GM23338 (cell line): ENCODE measurements at regions not wholly inside any gene's neighbourhood (a gene's known extent, or its start where the extent isn't known, plus 50 kb on each side); places are given as distances from the start of the nearest gene placed in this dataset.

Experiments used
- ATAC-seq: fragments of 200-7000 bp; cut with Tn5 transposase; 3 replicates; pipeline ENCODE4 v1.9.1; 2020
- DNase-seq: peaks from one replicate; pipeline ENCODE4 v3.0.0-alpha.2; 2015; ENCODE audit warnings: low spot score
- H2AFZ ChIP-seq: fragments of 200-600 bp; sonication (generic); 2 replicates; pipeline ENCODE4 v1.8.0; 2016; ENCODE audit warnings: antibody characterized with exemption, mild to moderate bottlenecking, moderate library complexity
- H3F3A ChIP-seq: fragments of 200-600 bp; sonication (generic); replicated peaks from 2 replicates; pipeline ENCODE4 v1.8.0; 2017; ENCODE audit warnings: antibody characterized with exemption, mixed run types, low read depth
- H3K27ac ChIP-seq: fragments of 200-600 bp; sonication (generic); 2 replicates; pipeline ENCODE4 v1.6.1; 2016; ENCODE audit warnings: low read depth
- H3K27me3 ChIP-seq: fragments of 200-600 bp; sonication (generic); 2 replicates; pipeline ENCODE4 v1.8.0; 2016; ENCODE audit warnings: mild to moderate bottlenecking, mixed run types, moderate library complexity; ENCODE audit not compliant: insufficient read depth
- H3K36me3 ChIP-seq: fragments of 200-600 bp; sonication (generic); 2 replicates; pipeline ENCODE4 v1.8.0; 2016; ENCODE audit warnings: mild to moderate bottlenecking; ENCODE audit not compliant: insufficient read depth
- H3K4me1 ChIP-seq: fragments of 200-600 bp; sonication (generic); 2 replicates; pipeline ENCODE4 v1.8.0; 2016; ENCODE audit warnings: mild to moderate bottlenecking, moderate library complexity; ENCODE audit not compliant: insufficient read depth
- H3K4me2 ChIP-seq: fragments of 200-600 bp; sonication (generic); 2 replicates; pipeline ENCODE4 v1.7.1; 2017; ENCODE audit warnings: mixed run types
- H3K4me3 ChIP-seq: fragments of 200-600 bp; sonication (generic); 2 replicates; pipeline ENCODE4 v1.6.1; 2016; ENCODE audit warnings: mixed run types
- H3K79me2 ChIP-seq: fragments of 200-600 bp; sonication (generic); replicated peaks from 2 replicates; pipeline ENCODE4 v1.8.0; 2017; ENCODE audit warnings: mild to moderate bottlenecking; ENCODE audit not compliant: insufficient read depth
- H3K9me2 ChIP-seq: fragments of 200-600 bp; sonication (generic); 2 replicates; pipeline ENCODE4 v1.8.0; 2017; ENCODE audit not compliant: insufficient read depth
- H4K20me1 ChIP-seq: fragments of 200-600 bp; sonication (generic); replicated peaks from 2 replicates; pipeline ENCODE4 v1.8.0; 2017; ENCODE audit warnings: mild to moderate bottlenecking; ENCODE audit not compliant: insufficient read depth
- H3K27ac Mint-ChIP-seq: 2 replicates; pipeline ENCODE4 v1.8.0; 2020; ENCODE audit warnings: inconsistent platforms, mild to moderate bottlenecking, moderate library complexity, mixed read lengths
- H3K27me3 Mint-ChIP-seq: 3 replicates; pipeline ENCODE4 v1.8.0; 2022; ENCODE audit warnings: low read depth, mild to moderate bottlenecking, moderate library complexity, mixed read lengths, inconsistent platforms; ENCODE audit not compliant: insufficient read depth, poor library complexity
- H3K36me3 Mint-ChIP-seq: 3 replicates; pipeline ENCODE4 v1.8.0; 2021; ENCODE audit warnings: low read depth, mild to moderate bottlenecking, inconsistent platforms, moderate library complexity, mixed read lengths
- H3K4me1 Mint-ChIP-seq: 3 replicates; pipeline ENCODE4 v1.8.0; 2020; ENCODE audit warnings: mild to moderate bottlenecking, inconsistent platforms, mixed read lengths
- H3K4me3 Mint-ChIP-seq: 3 replicates; pipeline ENCODE4 v1.8.0; 2021; ENCODE audit warnings: moderate library complexity, mild to moderate bottlenecking, inconsistent platforms, mixed read lengths
- H3K9me3 Mint-ChIP-seq: 3 replicates; pipeline ENCODE4 v1.8.0; 2020; ENCODE audit warnings: moderate library complexity, mild to moderate bottlenecking, inconsistent platforms, mixed read lengths
- CREB1 ChIP-seq: fragments of 250-450 bp; sonication (Bioruptor Pico); IDR thresholded peaks from 2 replicates; pipeline ENCODE4 v1.5.0; 2020; ENCODE audit warnings: low read depth, mild to moderate bottlenecking, moderate library complexity
- ETS1 ChIP-seq: IDR thresholded peaks from 2 replicates; pipeline ENCODE4 v1.6.1; 2016; ENCODE audit warnings: antibody characterized with exemption
- EZH2 ChIP-seq: fragments of 200-600 bp; sonication (generic); IDR thresholded peaks from one replicate; pipeline ENCODE4 v1.8.0; 2017; ENCODE audit warnings: antibody characterized with exemption, mild to moderate bottlenecking, low read depth; ENCODE audit not compliant: unreplicated experiment
- EZH2phosphoT487 ChIP-seq: fragments of 200-600 bp; sonication (generic); IDR thresholded peaks from one replicate; pipeline ENCODE4 v1.8.1; 2018; ENCODE audit warnings: antibody characterized with exemption; ENCODE audit not compliant: unreplicated experiment
- NANOG ChIP-seq: IDR thresholded peaks from 2 replicates; pipeline ENCODE4 v1.6.1; 2016; ENCODE audit warnings: antibody characterized with exemption, borderline replicate concordance
- POLR2AphosphoS5 ChIP-seq: IDR thresholded peaks from 2 replicates; pipeline ENCODE4 v1.6.1; 2016; ENCODE audit warnings: antibody characterized with exemption, low read depth
- REST ChIP-seq: IDR thresholded peaks from one replicate; pipeline ENCODE4 v1.6.1; 2018; ENCODE audit warnings: antibody characterized with exemption; ENCODE audit not compliant: unreplicated experiment
- STAT1 ChIP-seq: IDR thresholded peaks from one replicate; pipeline ENCODE4 v1.6.1; 2016; ENCODE audit warnings: antibody characterized with exemption; ENCODE audit not compliant: unreplicated experiment
- ZNF114 ChIP-seq: fragments of 250-450 bp; sonication (Bioruptor Pico); IDR thresholded peaks from 2 replicates; pipeline ENCODE4 v1.5.0; 2020; ENCODE audit warnings: mild to moderate bottlenecking, moderate library complexity
- ZNF331 ChIP-seq: fragments of 250-450 bp; sonication (Bioruptor Pico); IDR thresholded peaks from 2 replicates; pipeline ENCODE4 v1.5.0; 2020; ENCODE audit warnings: low read depth, mild to moderate bottlenecking, moderate library complexity
- TF ChIP-seq, protein P1 (sequence below), 2 experiments: fragments of 200-600 bp in 1 of 2; sonication (generic) in 1 of 2; conservative IDR thresholded peaks; 2 replicates each; pipeline versions ENCODE4 v1.5.1 to v1.6.1; 2016 to 2017; ENCODE audit warnings: antibody characterized with exemption in 2 of 2, low read depth in 2 of 2, mild to moderate bottlenecking in 2 of 2, moderate library complexity in 1 of 2

- TF ChIP-seq ZNF114 (CRISPR knock-in tag) (no peak), EZH2 (no peak), CREB1 (no peak)
- TF ChIP-seq, protein P1, sequence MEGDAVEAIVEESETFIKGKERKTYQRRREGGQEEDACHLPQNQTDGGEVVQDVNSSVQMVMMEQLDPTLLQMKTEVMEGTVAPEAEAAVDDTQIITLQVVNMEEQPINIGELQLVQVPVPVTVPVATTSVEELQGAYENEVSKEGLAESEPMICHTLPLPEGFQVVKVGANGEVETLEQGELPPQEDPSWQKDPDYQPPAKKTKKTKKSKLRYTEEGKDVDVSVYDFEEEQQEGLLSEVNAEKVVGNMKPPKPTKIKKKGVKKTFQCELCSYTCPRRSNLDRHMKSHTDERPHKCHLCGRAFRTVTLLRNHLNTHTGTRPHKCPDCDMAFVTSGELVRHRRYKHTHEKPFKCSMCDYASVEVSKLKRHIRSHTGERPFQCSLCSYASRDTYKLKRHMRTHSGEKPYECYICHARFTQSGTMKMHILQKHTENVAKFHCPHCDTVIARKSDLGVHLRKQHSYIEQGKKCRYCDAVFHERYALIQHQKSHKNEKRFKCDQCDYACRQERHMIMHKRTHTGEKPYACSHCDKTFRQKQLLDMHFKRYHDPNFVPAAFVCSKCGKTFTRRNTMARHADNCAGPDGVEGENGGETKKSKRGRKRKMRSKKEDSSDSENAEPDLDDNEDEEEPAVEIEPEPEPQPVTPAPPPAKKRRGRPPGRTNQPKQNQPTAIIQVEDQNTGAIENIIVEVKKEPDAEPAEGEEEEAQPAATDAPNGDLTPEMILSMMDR (conservative IDR thresholded peaks at IDR 0.05; ENCODE audit: low read depth in 2 of 2), result no peak
Measured at GRCh38 chr20:52536841-52537400, 345.3 kb upstream of the ZFP64 start (continued).

GRCh38 chr20:52536040-52536439, 344.5 kb upstream of the ZFP64 start:
- Histone ChIP-seq H3K4me1 (peaks cover 7% of the 10 kb centered on the region; the same call in 1 of the 2 replicates), H3K9me2 (peaks cover 10% of the 10 kb centered on the region), H3K27me3 (no peaks in the 10 kb centered on the region), H3K27ac (no peak overlapping the region), H3K4me2 (no peak overlapping the region), H4K20me1 (no peaks in the 10 kb centered on the region), H3K36me3 (no peaks in the 10 kb centered on the region), H2AFZ (no peak overlapping the region), H3K4me3 (no peak overlapping the region), H3K79me2 (no peaks in the 10 kb centered on the region), H3F3A (no peaks in the 10 kb centered on the region)
- Mint-ChIP-seq H3K27me3 (no peaks in the 10 kb centered on the region), H3K36me3 (no peaks in the 10 kb centered on the region), H3K9me3 (peaks cover 5% of the 10 kb centered on the region), H3K4me1 (peaks cover 2% of the 10 kb centered on the region; the same call in 1 of the 3 replicates), H3K27ac (no peak overlapping the region), H3K4me3 (no peak overlapping the region)
- no peak for DNase-seq
- no peak for ATAC-seq
- TF ChIP-seq, protein P1 (conservative IDR thresholded peaks at IDR 0.05; ENCODE audit: low read depth in 2 of 2), result no peak
- TF ChIP-seq CREB1 (no peak), EZH2 (no peak), REST (no peak), STAT1 (no peak), ZNF331 (CRISPR knock-in tag) (no peak), NANOG (no peak), POLR2AphosphoS5 (no peak), ETS1 (no peak), ZNF114 (CRISPR knock-in tag) (no peak), EZH2phosphoT487 (no peak)
